ENCODE measurements at regions not wholly inside any gene's neighbourhood (a gene's known extent, or its start where the extent isn't known, plus 50 kb on each side); places are given as distances from the start of the nearest gene placed in this dataset.

- TF ChIP-seq REST (IDR thresholded peaks at IDR 0.05; ENCODE audit: low read depth) (no peak), CEBPB (IDR thresholded peaks at IDR 0.05) (no peak), ZBTB7A (IDR thresholded peaks at IDR 0.05; ENCODE audit: low read depth) (no peak), YY1 (IDR thresholded peaks at IDR 0.05; ENCODE audit: low read depth) (no peak), EGR1 (IDR thresholded peaks at IDR 0.05) (no peak), TAF1 (IDR thresholded peaks at IDR 0.05; ENCODE audit: low read depth) (no peak), CREB1 (IDR thresholded peaks at IDR 0.05; ENCODE audit: low read depth) (no peak), FOXM1 (IDR thresholded peaks at IDR 0.05; ENCODE audit: borderline replicate concordance, low read depth) (no peak), RAD21 (IDR thresholded peaks at IDR 0.05; ENCODE audit: low read depth) (no peak)
Observed at GRCh38 chr5:105817914-105818313, 1852.8 kb downstream of the EFNA5 start.
